NB4 (cell line): ENCODE measurements at regions not wholly inside any gene's neighbourhood (a gene's known extent, or its start where the extent isn't known, plus 50 kb on each side); places are given as distances from the start of the nearest gene placed in this dataset.

ENCODE experiments used
- DNase-seq: peaks from one replicate; pipeline ENCODE4 v3.0.0; 2010; ENCODE audit warnings: low read depth
- H3K4me3 ChIP-seq: one replicate; pipeline ENCODE4 v1.5.1; 2011; ENCODE audit warnings: mild to moderate bottlenecking, low read depth, low read length, moderate library complexity
- CTCF ChIP-seq: IDR thresholded peaks from one replicate; pipeline ENCODE4 v1.5.1; 2012; ENCODE audit warnings: low read depth, low read length
- MAX ChIP-seq: IDR thresholded peaks from 2 replicates; pipeline ENCODE4 v1.6.1; 2011; ENCODE audit warnings: low read depth, low read length
- MYC ChIP-seq: IDR thresholded peaks from 2 replicates; pipeline ENCODE4 v1.6.1; 2011; ENCODE audit warnings: low read depth, low read length
- POLR2A ChIP-seq: IDR thresholded peaks from 2 replicates; pipeline ENCODE4 v1.6.1; 2011; ENCODE audit warnings: mild to moderate bottlenecking; ENCODE audit not compliant: insufficient read length; ENCODE audit errors: extremely low read depth

- no peak overlapping the region for H3K4me3 ChIP-seq
- TF ChIP-seq POLR2A = no peak
- no peak for TF ChIP-seq CTCF
- no peak for TF ChIP-seq MYC
- no peak for TF ChIP-seq MAX
- no peak for DNase-seq
These were observed 536.4 kb downstream of the XPNPEP1 start for GRCh38 chr10:109386921-109387320.

- TF ChIP-seq POLR2A (no peak), CTCF (no peak), MAX (no peak), MYC (no peak)
- no peak overlapping the region for H3K4me3 ChIP-seq
These were observed 537.2 kb downstream of the XPNPEP1 start for GRCh38 chr10:109386101-109386500.

GRCh38 chr10:109379186-109379585 is 544.1 kb downstream of the XPNPEP1 start:
- TF ChIP-seq POLR2A = no peak
- no peak for TF ChIP-seq CTCF
- no peak for TF ChIP-seq MYC
- no peak for TF ChIP-seq MAX
- DNase-seq = no peak
- no peak overlapping the region for H3K4me3 ChIP-seq

More at GRCh38 chr10:109386101-109386500, 537.2 kb downstream of the XPNPEP1 start:
- no peak for DNase-seq

GRCh38 chr10:109374215-109374614 is 549.1 kb downstream of the XPNPEP1 start:
- TF ChIP-seq MAX (no peak), POLR2A (no peak), CTCF (no peak), MYC (no peak)
- H3K4me3 ChIP-seq = no peak overlapping the region
- no peak for DNase-seq

GRCh38 chr10:109359316-109359715 is 564.0 kb downstream of the XPNPEP1 start:
- DNase-seq = no peak
- H3K4me3 ChIP-seq = no peak overlapping the region
- TF ChIP-seq MAX (no peak), CTCF (no peak), MYC (no peak), POLR2A (no peak)

- no peak overlapping the region for H3K4me3 ChIP-seq
- DNase-seq = no peak
- no peak for TF ChIP-seq CTCF
- TF ChIP-seq MAX = no peak
- TF ChIP-seq POLR2A = no peak
- TF ChIP-seq MYC = no peak
These were observed 565.0 kb downstream of the XPNPEP1 start for GRCh38 chr10:109358325-109358724.
